Heart right ventricle (tissue), 16 donors: ENCODE measurements at regions not wholly inside any gene's neighbourhood (a gene's known extent, or its start where the extent isn't known, plus 50 kb on each side); places are given as distances from the start of the nearest gene placed in this dataset.
"Not testable (repeated sequence)": the region's sequence is repeated elsewhere in the genome, so short reads cannot be mapped to it uniquely, and the experiment has no call there.

Experiments used
- ATAC-seq, 8 donors: fragments of 200-7000 bp; cut with Tn5 transposase; one replicate each; pipeline ENCODE4 v1.9.1; 2020; ENCODE audit warnings: mild to moderate bottlenecking in 8 of 8, moderate library complexity in 8 of 8, moderate number of reproducible peaks in 1 of 8
- DNase-seq, 2 donors: peaks; one replicate each; pipeline ENCODE4 v3.0.0-alpha.2; 2020
- H3K27ac ChIP-seq, 10 donors: fragments of 200-600 bp; sonication (generic) in 2 of 10; one replicate each; pipeline versions ENCODE4 v1.5.0 to v1.8.0; 2020 to 2022; ENCODE audit warnings: mild to moderate bottlenecking in 3 of 10
- H3K27me3 ChIP-seq, 7 donors: fragments of 200-600 bp; one replicate each; pipeline ENCODE4 v1.8.0; 2021 to 2022; ENCODE audit warnings: mild to moderate bottlenecking in 2 of 7
- H3K36me3 ChIP-seq, 9 donors: fragments of 200-600 bp; sonication (generic) in 1 of 9; one replicate each; pipeline versions ENCODE4 v1.5.0 to v1.8.0; 2020 to 2022; ENCODE audit warnings: mild to moderate bottlenecking in 2 of 9
- H3K4me1 ChIP-seq, 9 donors: fragments of 200-600 bp; sonication (generic) in 1 of 9; one replicate each; pipeline versions ENCODE4 v1.5.0 to v1.8.0; 2020 to 2022; ENCODE audit warnings: mild to moderate bottlenecking in 4 of 9
- H3K4me3 ChIP-seq, 10 donors: fragments of 200-600 bp; sonication (generic) in 2 of 10; one replicate each; pipeline versions ENCODE4 v1.5.0 to v1.8.0; 2020 to 2022; ENCODE audit warnings: mild to moderate bottlenecking in 7 of 10, moderate library complexity in 2 of 10
- H3K9me3 ChIP-seq, 11 donors: fragments of 200-600 bp in 10 of 11; sonication (generic) in 2 of 11; one replicate each; pipeline versions ENCODE4 v1.5.0 to v1.8.0; 2013 to 2022; ENCODE audit warnings: mild to moderate bottlenecking in 2 of 11, control low read depth in 1 of 11, moderate library complexity in 1 of 11
- CTCF ChIP-seq, 9 donors: fragments of 200-600 bp; sonication (generic) in 2 of 9; IDR thresholded peaks; one replicate each; pipeline versions ENCODE4 v1.5.0 to v1.8.0; 2021 to 2022; ENCODE audit warnings: antibody characterized with exemption in 9 of 9, mild to moderate bottlenecking in 5 of 9, moderate library complexity in 1 of 9
- WGBS, 2 donors: extraction: QIAGEN DNeasy Blood & Tissue Kit; methylation state at CpG; one replicate each; pipeline ENCODE4 v1.1.7; 2013; ENCODE audit warnings: inconsistent platforms in 1 of 2; 5-methylcytosine and 5-hydroxymethylcytosine counted together
- intact Hi-C, 10 donors: fragments of 100-400 bp; cut with DNase I; formaldehyde crosslinking; loops; one replicate each; pipeline versions ENCODE4 v1.11.1 to v1.14.2; 2022
- donor health status: Arrhythmogenic right ventricular cardiomyopathy.
- donor health status: ischemic (EF 13 %, LVEDD 7.1; RV severe dilation, severe dysfunction).
- donor health status: healthy with polysubstance abuse.
- donor health status: DM: no; HTN: yes; CAD: no.
- donor health status: DM: no; HTN: no; CAD: no.
- donor health status: ischemic (EF 25% LVEDD 6.9; RV normal size, moderate dysfunction).
- donor health status: ischemic (EF 25% LVEDD 5.7; RV mildly dilated, moderate dysfunction).
- donor health status: healthy.
- donor health status: DM: yes; HTN: yes; CAD: no.
- donor health status: Ischemic cardiomyopathy.
- donor health status: ischemic (EF 35%, LVEDD 5.7; RV mildly dilated, moderate dysfunction).
- donor health status: nonischemic (EF 11% LVEDD 7.7; RV severe dilation, severe dysfunction).
- donor health status: DM: yes; HTN: yes; CAD: no.
- donor health status: PGD.
- donor health status: ischemic (EF 29% LVEDD 5.4; RV normal size, mild dysfunction).
- donor health status: nonischemic (EF 23%, LVEDD 6.1; RV moderate dilation, normal function).

- Histone ChIP-seq H3K4me3 (no peak overlapping the region), H3K36me3 (no peaks in the 10 kb centered on the region), H3K4me1 (peaks cover 0 to 30% (median 4%) of the 10 kb centered on the region in 9 donors), H3K9me3 (peaks cover 0 to 2% (median 0%) of the 10 kb centered on the region in 11 donors), H3K27me3 (no peaks in the 10 kb centered on the region), H3K27ac (peak overlapping the region in 3 of 10 donors; percentile 4 to 53 (median 52))
- DNase-seq (no peak), ATAC-seq (peak in 4 of 8 donors; percentile 37 to 72 (median 46))
- intact Hi-C loops = no loop called here
- no peak for TF ChIP-seq CTCF (IDR thresholded peaks at IDR 0.05)
- 22 to 36% methylated on average over 1 of the region's 1 CpG for WGBS, 2 donors
Observed at GRCh38 chr4:85125688-85126087, 159.2 kb upstream of the WDFY3 start.

GRCh38 chr4:85126991-85127591, 160.6 kb upstream of the WDFY3 start:
- Histone ChIP-seq H3K27ac (peak overlapping the region in 2 of 10 donors; percentile 2 to 19), H3K27me3 (no peaks in the 10 kb centered on the region), H3K4me3 (no peak overlapping the region), H3K9me3 (peaks cover 0 to 2% (median 0%) of the 10 kb centered on the region in 11 donors), H3K36me3 (no peaks in the 10 kb centered on the region), H3K4me1 (peaks cover 0 to 36% (median 4%) of the 10 kb centered on the region in 9 donors)
- no peak for TF ChIP-seq CTCF (IDR thresholded peaks at IDR 0.05)
- no peak for ATAC-seq
- DNase-seq = no peak
- WGBS, 2 donors = 93 to 95% methylated on average over 6 of the region's 6 CpGs
- intact Hi-C loops = no loop called here

GRCh38 chr4:85127653-85128052, 161.2 kb upstream of the WDFY3 start:
- H3K4me1 ChIP-seq = peaks cover 0 to 40% (median 4%) of the 10 kb centered on the region in 9 donors
- peak overlapping the region in 3 of 10 donors; percentile 19 to 41 (median 36) for H3K27ac ChIP-seq
- peak in 7 of 8 donors; percentile 41 to 75 (median 59) for ATAC-seq
- WGBS, 2 donors = 34 to 36% methylated on average over 10 of the region's 10 CpGs
- TF ChIP-seq CTCF (IDR thresholded peaks at IDR 0.05) = peak; percentile 11 to 59 (median 48)
- DNase-seq = peak in 1 of 2 donors; percentile 23
- H3K9me3 ChIP-seq = peaks cover 0 to 2% (median 0%) of the 10 kb centered on the region in 11 donors
- no peaks in the 10 kb centered on the region for H3K36me3 ChIP-seq
- intact Hi-C loops = no loop called here
- no peak overlapping the region for H3K4me3 ChIP-seq
- no peaks in the 10 kb centered on the region for H3K27me3 ChIP-seq

- Histone ChIP-seq H3K4me1 (peaks cover 0 to 49% (median 4%) of the 10 kb centered on the region in 9 donors), H3K27me3 (no peaks in the 10 kb centered on the region), H3K9me3 (peaks cover 0 to 2% (median 0%) of the 10 kb centered on the region in 11 donors), H3K4me3 (no peak overlapping the region), H3K36me3 (no peaks in the 10 kb centered on the region), H3K27ac (peak overlapping the region in 3 of 10 donors; percentile 64 to 79 (median 66))
- intact Hi-C loops = no loop called here
- ATAC-seq = no peak
- 77 to 78% methylated on average over 18 of the region's 18 CpGs for WGBS, 2 donors
- no peak for DNase-seq
- no peak for TF ChIP-seq CTCF (IDR thresholded peaks at IDR 0.05)
Observed at GRCh38 chr4:85128246-85129204, 162.0 kb upstream of the WDFY3 start.

- 42 to 52% methylated on average over 5 of the region's 5 CpGs for WGBS, 2 donors
- H3K36me3 ChIP-seq, H3K27me3 ChIP-seq, H3K4me3 ChIP-seq, H3K9me3 ChIP-seq: not testable (repeated sequence)
- ATAC-seq (peak in 2 of 8 donors; percentile 10 to 60), DNase-seq (peak; percentile 35 to 57)
- intact Hi-C loops = loop anchor here in 1 of 10 donors (5.0 kb wide), 1 partner anchor 42 kb away; no protein-coding TSS in a partner anchor
- peaks cover 0 to 49% (median 4%) of the 10 kb centered on the region in 9 donors for H3K4me1 ChIP-seq
- H3K27ac ChIP-seq = peak overlapping the region in 5 of 10 donors; percentile 2 to 79 (median 64)
Observed at GRCh38 chr4:85129354-85130125, 163.1 kb upstream of the WDFY3 start.
